Stimulated activated CD8-positive, alpha-beta memory T cell treated with anti-CD3 and anti-CD28 coated beads, Interleukin-2, amount 100 ng/mL, for 1 hour (primary cell): ENCODE measurements at regions not wholly inside any gene's neighbourhood (a gene's known extent, or its start where the extent isn't known, plus 50 kb on each side); places are given as distances from the start of the nearest gene placed in this dataset.
"Not testable (repeated sequence)": the region's sequence is repeated elsewhere in the genome, so short reads cannot be mapped to it uniquely, and the experiment has no call there.

Experiments
- DNase-seq, 2 donors: peaks; one replicate each; pipeline ENCODE4 v3.0.0-alpha.2; 2020; ENCODE audit warnings: low read depth in 2 of 2

- DNase-seq, result no peak
Observed at GRCh38 chr2:120531863-120532600, 186.1 kb downstream of the INHBB start.

GRCh38 chr2:120533625-120534024 lies 187.7 kb downstream of the INHBB start:
- DNase-seq, result no peak

GRCh38 chr2:120534457-120534856 lies 188.5 kb downstream of the INHBB start:
- DNase-seq, result no peak

GRCh38 chr2:120535081-120535480 lies 189.1 kb downstream of the INHBB start:
- no peak for DNase-seq

GRCh38 chr2:120536141-120536540 lies 190.2 kb downstream of the INHBB start:
- DNase-seq, result no peak

GRCh38 chr2:120538691-120539423 lies 192.9 kb downstream of the INHBB start:
- DNase-seq, result no peak

DNA sequence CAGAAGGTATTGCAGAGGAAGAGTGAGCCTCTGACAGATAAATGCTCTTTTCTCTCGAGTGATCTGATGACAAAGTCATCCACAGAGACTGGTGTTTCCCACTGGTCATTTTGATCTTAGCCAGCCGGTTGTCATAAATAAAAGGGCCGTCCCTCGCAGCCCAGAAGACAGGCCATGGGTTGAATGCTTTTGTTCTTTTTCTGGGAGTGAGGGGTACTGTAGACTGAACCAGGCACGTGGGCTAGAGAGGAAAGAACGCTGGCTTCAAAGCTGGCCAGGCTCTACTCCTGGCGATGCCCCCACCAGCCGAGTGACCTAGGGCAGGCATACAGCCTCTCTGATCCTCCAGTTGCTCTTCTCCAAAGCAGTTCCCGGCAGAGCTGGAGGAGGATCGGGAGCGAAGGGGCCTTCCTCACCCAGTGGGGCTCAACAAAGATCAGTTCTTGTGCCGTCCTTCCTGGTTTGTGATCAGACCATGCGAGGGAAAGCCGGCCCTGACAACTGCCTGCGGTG lies 193.5 kb downstream of the INHBB start:
- DNase-seq, result no peak

GRCh38 chr2:120539937-120540718 lies 194.2 kb downstream of the INHBB start:
- no peak for DNase-seq

DNA sequence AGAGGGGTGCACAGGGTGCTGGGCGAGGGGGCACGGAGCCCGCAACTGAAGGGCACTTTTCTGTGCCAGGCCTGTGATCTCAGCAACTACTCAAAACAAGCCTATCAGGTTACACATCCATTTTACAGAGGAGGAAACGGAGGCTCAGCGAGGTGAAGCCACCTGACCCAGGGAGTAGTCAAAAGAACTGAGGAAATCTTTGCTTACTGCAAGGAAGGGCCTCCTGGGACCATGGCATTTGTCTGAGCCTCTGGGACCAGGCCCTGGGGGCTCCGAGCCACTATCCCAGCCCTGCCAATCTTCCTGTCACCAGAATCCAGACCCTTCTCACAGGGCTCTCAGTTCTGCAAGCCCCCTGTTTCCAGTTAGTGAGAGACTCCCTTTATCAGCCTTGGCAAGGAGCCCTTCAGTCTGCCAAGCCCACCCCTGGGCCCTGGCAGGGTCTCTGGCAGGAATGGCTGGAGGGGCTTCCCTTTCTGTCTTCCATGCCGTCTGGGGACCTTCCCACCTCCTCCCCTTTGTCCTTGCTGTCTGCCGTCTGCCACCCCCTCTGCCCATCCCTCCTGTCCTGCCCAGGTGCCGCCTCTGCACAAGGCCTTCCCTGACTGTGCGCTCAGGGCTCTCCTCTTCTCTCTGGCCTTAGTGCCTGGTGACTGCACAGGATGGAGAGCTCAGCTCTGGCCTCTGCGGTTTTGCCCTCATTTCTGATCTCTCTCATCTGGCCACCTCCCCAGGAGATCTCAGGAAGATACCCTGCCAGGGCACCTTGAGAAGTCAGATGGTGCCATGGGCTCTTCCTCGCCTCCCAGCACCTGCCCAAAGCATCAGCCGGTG lies 194.7 kb upstream of the GLI2 start:
- DNase-seq, result no peak

GRCh38 chr2:120541553-120541932 lies 194.1 kb upstream of the GLI2 start:
- DNase-seq, result no peak

- no peak for DNase-seq
Observed at GRCh38 chr2:120541972-120542670, 193.5 kb upstream of the GLI2 start.

- DNase-seq, result no peak
Observed at GRCh38 chr2:120542911-120543527, 192.6 kb upstream of the GLI2 start.

DNA sequence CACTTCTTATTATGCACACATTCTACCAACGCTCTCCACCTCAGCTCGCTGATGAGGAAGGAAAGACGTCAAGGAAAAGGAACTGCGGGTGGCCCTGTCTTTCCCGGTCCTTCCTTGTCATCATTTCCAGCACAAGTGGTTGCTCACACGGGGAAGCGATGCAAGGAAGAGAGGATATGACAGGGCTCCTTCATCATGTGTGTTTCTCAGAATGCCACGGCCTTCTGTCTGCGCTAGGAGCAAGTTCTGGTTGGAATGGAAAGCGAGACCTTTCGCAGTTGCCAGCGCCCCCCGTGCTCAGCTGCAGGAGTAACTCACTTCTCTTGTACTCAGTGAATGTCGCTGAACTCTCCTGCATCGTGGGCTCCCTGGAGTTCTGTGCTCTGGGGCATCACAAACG lies 191.8 kb upstream of the GLI2 start:
- no peak for DNase-seq

GRCh38 chr2:120544522-120544921 lies 191.1 kb upstream of the GLI2 start:
- no peak for DNase-seq

DNA sequence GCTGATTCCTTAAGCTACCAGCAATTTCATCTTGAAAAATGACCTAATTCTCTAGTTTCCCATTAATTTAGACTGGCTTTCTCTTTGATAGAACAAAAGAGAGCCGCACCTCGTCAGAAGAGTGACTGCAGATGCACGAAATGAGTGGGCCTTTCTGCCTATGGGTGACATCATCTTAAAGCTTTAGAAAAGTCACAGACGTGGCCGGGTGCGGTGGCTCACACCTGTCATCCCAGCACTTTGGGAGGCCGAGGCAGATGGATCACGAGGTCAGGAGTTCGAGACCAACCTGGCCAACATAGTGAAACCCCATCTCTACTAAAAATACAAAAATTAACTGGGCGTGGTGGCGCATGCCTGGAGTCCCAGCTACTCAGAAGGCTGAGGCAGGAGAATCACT lies 190.7 kb upstream of the GLI2 start:
- DNase-seq, result not testable (repeated sequence)

- no peak for DNase-seq
Observed at GRCh38 chr2:120545521-120546047, 190.1 kb upstream of the GLI2 start.

- no peak for DNase-seq
Observed at GRCh38 chr2:120546048-120546864, 189.4 kb upstream of the GLI2 start.

DNA sequence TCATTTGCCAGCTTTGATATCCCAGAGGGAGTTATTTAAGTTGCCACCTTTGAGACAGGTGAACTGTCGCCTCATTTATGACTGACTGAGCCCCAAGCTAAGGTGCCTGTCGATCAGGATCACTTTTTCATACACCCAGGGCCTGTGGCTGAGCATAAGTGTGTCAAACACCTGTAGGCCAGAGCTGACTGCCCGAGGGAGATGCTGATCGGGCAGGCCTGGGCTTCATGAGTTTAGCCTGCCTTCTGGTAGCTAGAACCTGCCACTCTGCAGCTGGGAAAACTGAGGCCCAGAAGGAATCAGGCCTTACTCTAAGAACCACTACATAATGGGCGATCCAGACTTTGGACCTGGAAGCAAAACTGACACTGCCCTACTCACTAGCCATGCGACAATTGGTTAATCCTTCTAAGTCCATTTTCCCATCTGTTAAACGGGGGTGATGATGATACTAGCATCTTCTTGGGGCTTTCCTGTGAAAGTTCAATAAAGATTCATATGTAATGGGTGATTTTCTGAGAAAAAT lies 188.7 kb upstream of the GLI2 start:
- no peak for DNase-seq

GRCh38 chr2:120547662-120548061 lies 188.0 kb upstream of the GLI2 start:
- DNase-seq, result no peak
